Activated CD4-positive, alpha-beta T cell treated with anti-CD3 and anti-CD28 coated beads, Interleukin-10, Interleukin-2, amounts not matched to agents 100 ng/mL and 50 ng/mL, durations not matched to agents 16 hours and 8 hours (primary cell): ENCODE measurements at regions not wholly inside any gene's neighbourhood (a gene's known extent, or its start where the extent isn't known, plus 50 kb on each side); places are given as distances from the start of the nearest gene placed in this dataset.

Experiments
- DNase-seq: peaks from one replicate; pipeline ENCODE4 v3.0.0-alpha.2; 2020

- DNase-seq: no peak
Observed at GRCh38 chr9:115210699-115211098, 92.7 kb upstream of the TNC start.

- DNase-seq: no peak
Observed at GRCh38 chr9:115211413-115212124, 93.6 kb upstream of the TNC start.

DNA sequence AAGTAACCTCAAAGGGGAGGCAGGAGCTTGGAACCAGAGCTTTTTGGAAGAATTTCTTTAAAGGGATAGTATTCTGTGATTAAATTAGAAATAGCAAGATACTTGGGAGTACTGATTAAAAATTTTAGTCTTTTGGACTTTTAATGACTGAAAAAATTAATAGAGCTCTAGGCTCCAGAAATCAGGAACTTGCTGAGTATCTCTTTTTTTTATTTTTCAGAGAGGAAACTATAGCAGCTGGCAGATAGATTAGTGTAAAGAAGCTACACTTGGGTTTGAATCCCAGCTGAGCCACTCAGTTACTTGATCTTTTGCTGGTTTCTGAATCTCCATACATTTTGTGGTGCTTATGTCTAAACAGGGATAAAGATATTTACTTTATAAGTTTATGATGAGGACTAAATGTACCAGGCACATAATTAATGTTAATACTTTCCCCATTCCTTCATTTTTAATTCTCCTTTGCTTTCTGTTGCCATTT is 94.2 kb upstream of the TNC start:
- DNase-seq: no peak

- DNase-seq: no peak
Observed at GRCh38 chr9:115212832-115213231, 94.9 kb upstream of the TNC start.

DNA sequence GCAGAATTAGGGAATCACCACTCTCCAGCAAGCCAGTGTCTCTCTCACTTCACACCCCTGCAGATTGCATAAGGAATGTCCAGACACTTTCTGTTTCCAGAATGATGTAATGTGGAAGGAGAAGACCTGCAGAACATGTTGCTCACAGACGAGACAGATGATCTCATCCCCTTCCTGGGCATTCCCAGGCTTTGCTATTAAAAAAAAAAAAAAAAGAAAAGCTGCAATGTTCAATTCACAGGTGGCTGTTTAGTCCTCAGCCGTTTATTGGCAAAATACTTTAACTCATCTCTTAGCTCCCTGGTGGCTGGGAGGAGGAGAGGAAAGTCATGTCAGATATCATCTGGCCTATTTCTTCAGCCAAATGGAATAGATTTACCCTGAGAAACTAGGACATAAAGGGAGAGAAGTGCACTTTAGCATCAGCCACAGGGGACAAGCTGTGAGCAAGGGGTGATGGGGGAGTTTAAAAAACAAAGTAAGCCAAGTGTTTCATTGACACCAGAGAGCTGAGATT is 95.9 kb upstream of the TNC start:
- DNase-seq: no peak

- no peak for DNase-seq
Observed at GRCh38 chr9:115216873-115217272, 98.9 kb upstream of the TNC start.

GRCh38 chr9:115220319-115221005 is 102.5 kb upstream of the TNC start:
- no peak for DNase-seq

DNA sequence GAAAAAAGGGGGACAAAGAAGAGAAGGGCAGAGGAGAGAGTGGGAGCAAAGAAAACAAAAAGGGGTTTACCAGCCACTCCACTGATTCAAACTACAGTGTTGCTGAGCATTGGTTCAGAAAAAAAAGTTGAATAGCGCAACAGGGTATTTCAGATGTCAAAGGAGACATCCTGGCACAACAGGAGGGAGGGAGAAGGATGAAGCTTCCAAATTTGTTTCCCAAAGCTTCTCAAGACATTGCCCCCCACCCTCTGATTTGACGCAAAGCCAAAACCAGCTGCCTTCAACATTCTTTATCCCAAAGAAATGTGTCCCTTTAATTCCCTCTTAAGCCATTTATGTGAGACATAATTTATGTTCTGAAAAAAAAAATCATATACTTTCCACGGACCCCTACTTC is 105.5 kb upstream of the TNC start:
- no peak for DNase-seq

DNA sequence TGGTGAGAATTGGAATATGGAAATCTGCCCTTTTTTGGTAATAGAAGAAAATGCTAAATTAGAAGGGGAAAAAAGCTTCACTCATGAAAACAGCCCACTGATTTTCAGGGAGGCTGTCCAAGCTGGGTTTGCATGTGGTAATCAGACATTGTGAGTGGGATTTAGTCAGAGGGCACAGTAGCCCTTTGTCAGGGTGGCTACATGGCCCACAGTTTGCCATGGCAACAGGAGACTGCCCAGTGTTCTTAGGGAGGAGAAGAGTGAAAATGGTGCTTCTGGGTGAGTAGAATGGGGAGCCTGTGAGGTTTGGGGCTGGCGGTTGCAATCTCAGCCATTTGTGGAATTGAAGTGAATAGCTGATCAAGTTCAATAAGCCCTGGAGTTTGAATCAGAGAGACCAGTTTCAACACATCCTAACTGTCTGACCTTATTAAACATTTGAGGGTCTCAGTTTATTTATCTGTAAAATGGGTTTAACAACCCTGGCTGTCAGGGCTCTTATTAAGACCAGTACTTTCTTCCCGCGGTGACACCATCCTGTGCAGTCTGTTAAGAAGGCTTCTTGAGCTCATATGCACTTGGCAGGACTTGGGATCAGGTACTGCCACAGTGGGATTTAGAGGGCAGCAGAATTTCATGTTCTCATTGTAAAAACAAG is 107.6 kb upstream of the TNC start:
- no peak for DNase-seq

GRCh38 chr9:115226152-115226551 is 108.2 kb upstream of the TNC start:
- no peak for DNase-seq

GRCh38 chr9:115229496-115229895 is 111.5 kb upstream of the TNC start:
- DNase-seq: no peak

GRCh38 chr9:115230924-115231515 is 113.1 kb upstream of the TNC start:
- DNase-seq: no peak

DNA sequence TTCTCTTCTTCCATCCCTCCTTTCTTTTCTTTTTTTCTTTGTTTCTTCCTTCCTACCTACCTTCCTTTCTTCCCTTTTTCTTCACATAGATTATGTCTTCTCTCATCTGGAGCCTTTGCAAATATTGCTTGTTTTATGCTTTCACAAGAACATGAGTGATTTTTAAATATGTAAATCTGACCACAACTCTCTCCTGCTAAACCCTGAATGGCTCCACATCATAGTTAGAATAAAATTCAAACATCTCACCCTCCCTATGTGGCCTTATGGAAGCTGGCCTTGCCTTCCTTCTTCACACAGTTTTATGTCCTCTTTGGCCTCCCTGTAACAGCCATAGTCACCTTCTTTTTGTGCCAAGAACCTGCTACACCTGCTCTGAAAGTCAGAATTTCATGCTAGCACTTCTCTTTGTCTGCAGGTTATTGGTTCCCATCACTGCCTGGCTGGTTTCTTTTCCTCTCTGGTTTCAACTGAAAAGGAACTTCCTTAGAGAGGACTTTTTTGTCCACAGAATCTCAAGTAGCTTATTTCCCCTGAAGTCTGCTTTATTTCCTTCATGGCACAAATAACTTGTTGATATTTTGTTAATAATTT is 114.3 kb upstream of the TNC start:
- no peak for DNase-seq

GRCh38 chr9:115234094-115234493 is 116.1 kb upstream of the TNC start:
- DNase-seq: no peak

GRCh38 chr9:115235221-115235620 is 117.3 kb upstream of the TNC start:
- DNase-seq: no peak

DNA sequence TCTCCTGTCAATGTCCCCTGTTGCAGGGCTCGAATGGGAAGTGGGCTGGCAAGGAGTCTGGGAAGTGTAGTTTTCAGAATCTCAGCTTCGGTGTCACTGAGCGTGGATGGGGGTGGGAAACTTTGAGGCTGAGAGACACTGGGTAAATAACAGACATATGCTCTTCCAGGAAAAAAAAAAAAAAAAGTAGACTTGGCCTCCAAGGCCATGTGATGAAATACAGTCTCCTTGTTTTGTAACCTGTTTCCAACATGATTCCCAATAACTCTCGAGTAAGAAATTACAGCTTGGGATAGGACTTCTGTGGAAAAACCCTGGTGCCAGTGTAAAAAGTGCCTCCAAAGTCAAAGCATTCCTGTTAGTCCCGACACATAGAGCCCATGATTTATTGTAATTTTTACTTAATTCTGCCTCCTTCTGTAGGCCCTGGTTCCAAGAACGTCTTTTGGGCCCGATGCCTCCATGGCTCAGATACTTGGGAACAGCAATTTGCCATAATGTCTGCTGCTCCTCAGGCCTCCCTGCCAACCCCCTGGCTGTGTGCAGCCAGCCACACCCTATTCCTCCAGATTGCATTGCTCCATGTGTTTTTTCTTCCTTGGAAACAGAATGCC is 119.5 kb upstream of the TNC start:
- no peak for DNase-seq

DNA sequence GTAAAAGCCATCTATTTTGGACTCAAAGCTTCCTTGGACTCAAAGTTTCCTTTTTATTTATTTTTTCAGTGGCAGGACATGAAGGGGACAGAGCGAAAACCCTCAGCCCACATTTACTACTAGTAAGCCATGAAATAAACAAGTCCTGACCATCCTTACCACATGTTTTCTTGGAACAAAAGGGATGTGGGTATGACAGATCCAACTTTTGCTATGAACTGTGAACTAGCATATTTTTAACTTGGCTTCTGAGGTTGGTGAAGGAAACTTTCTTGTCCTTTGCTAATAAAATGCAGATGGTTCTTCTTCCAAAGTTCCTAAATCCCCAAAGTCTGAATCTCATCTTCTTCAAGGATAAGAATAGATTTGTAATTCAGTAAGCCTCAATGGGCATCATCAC is 122.7 kb upstream of the TNC start:
- no peak for DNase-seq

- DNase-seq: no peak
Observed at GRCh38 chr9:115241641-115242040, 123.7 kb upstream of the TNC start.

DNA sequence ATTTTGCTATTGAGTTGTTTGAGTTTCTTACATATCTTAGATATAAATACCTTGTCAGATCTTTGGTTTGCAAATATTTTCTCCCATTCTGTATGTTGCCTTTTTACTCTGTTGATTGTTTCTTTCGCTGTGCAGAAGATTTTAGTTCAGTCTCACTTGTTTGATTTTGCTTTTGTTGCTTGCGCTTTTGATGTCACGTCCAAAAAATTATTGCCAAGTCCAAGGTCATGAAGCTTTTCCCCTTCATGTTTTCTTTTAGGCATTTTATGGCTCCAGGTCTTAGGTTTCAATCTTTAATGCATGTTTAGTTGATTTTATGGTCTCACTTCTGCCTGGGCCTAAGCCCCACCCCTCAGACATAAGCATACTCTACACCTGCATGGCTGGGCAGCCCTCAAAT is 131.5 kb upstream of the TNC start:
- DNase-seq: no peak

DNA sequence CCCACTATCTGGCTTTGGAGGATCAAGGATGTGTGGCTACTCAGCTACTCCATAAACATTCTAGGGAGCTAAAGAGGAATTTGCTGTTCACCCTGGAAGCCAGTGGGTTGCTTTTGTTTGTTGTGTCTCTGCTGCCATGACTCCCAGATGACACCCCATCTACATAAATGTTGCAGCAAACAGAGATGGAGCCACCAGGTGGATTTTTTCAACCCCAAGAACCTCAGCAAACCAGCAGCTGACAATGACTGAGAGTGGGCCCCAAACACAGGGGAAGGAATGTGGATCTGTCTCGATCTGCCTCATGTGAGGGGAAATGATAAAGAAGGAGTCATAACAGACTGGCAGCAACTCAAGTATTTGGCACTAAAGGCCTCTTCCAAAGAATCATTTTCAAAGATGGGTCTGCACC is 132.7 kb upstream of the TNC start:
- no peak for DNase-seq

GRCh38 chr9:115254287-115255180 is 136.6 kb upstream of the TNC start:
- DNase-seq: no peak
